Vagina (tissue), 2 donors: ENCODE measurements at regions not wholly inside any gene's neighbourhood (a gene's known extent, or its start where the extent isn't known, plus 50 kb on each side); places are given as distances from the start of the nearest gene placed in this dataset.

ENCODE experiments used
- POLR2A ChIP-seq, 2 donors: fragments of 450-650 bp; IDR thresholded peaks; one replicate each; pipeline ENCODE4 v1.6.1; 2017; ENCODE audit warnings: antibody characterized with exemption in 2 of 2, mild to moderate bottlenecking in 2 of 2, moderate library complexity in 2 of 2
- POLR2AphosphoS5 ChIP-seq, 2 donors: sonication (generic); formaldehyde crosslinking; IDR thresholded peaks; one replicate each; pipeline ENCODE4 v1.9.0; 2017; ENCODE audit warnings: antibody characterized with exemption in 2 of 2, mild to moderate bottlenecking in 2 of 2, low read depth in 1 of 2; ENCODE audit not compliant: insufficient read depth in 1 of 2
- TF ChIP-seq, protein P1 (sequence below), 3 experiments: fragments of 450-650 bp in 2 of 3; fragments of 200-600 bp in 1 of 3; sonication (generic) in 1 of 3; IDR thresholded peaks; one replicate each; pipeline ENCODE4 v1.5.1; 2017 to 2019; ENCODE audit warnings: antibody characterized with exemption in 3 of 3, mild to moderate bottlenecking in 2 of 3, moderate library complexity in 2 of 3

DNA sequence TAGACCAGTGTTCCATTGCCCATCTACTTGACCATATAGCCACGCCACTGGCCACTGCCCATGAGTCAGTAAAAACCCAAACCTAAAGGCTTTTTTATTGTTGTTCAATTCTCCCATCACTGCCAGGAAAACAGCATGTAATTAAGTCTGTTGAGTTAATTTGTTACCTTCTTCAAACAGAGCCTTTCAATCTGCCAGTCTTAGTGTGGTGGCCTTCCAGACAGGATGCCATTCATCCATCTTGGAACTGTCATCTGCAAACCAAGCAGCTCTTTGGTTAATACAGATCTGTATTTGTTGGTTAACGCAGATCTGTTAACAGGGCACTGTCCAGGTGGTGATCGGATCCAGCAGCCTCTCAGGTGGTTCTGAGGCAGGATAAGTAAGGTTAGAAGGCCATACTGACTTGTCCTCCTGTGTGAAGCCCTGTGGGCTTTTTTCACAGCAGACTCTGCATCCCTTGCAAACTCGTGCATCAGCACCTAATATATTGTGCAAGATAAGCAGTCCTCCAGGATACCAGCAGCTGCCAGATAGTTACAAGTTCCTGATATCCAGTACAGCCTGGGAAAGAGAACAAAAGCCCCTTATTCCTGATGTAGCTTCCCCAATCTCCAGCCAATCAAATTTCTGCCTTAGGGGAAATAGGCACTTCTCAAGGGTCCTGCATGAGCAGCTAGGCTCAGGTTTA is 59.1 kb upstream of the DHRS4 start:
- TF ChIP-seq POLR2A (IDR thresholded peaks at IDR 0.05) (no peak), POLR2AphosphoS5 (IDR thresholded peaks at IDR 0.05; ENCODE audit: insufficient read depth in 1 of 2, low read depth in 1 of 2) (no peak)
- TF ChIP-seq, protein P1, sequence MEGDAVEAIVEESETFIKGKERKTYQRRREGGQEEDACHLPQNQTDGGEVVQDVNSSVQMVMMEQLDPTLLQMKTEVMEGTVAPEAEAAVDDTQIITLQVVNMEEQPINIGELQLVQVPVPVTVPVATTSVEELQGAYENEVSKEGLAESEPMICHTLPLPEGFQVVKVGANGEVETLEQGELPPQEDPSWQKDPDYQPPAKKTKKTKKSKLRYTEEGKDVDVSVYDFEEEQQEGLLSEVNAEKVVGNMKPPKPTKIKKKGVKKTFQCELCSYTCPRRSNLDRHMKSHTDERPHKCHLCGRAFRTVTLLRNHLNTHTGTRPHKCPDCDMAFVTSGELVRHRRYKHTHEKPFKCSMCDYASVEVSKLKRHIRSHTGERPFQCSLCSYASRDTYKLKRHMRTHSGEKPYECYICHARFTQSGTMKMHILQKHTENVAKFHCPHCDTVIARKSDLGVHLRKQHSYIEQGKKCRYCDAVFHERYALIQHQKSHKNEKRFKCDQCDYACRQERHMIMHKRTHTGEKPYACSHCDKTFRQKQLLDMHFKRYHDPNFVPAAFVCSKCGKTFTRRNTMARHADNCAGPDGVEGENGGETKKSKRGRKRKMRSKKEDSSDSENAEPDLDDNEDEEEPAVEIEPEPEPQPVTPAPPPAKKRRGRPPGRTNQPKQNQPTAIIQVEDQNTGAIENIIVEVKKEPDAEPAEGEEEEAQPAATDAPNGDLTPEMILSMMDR (IDR thresholded peaks at IDR 0.05): no peak
